ENCODE measurements at regions not wholly inside any gene's neighbourhood (a gene's known extent, or its start where the extent isn't known, plus 50 kb on each side); places are given as distances from the start of the nearest gene placed in this dataset.
A peak's percentile ranks its signal among the peaks of the same experiment; 100 is the strongest.
"Not testable (repeated sequence)": the region's sequence is repeated elsewhere in the genome, so short reads cannot be mapped to it uniquely, and the experiment has no call there.

DNA sequence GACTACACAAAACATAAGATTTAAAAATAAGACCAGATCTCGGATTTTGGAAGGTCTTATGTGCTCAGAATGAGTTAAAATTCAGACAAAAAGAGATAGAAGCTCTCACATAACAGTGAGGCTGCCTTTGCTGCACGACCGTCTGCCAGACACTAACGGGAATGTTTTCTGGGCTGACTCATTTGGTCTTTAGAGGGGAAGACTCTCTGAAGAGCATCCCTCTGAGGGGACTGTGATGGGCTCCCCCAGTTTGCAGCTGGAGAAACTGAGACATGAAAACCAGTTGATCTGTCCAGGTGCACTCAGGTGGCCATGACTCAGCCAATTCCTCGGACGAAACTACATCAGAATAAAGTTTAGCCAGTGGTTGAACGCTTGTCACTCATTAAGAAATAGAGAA, 153.9 kb downstream of the RNASET2 start:
- no peak for DNase-seq

DNA sequence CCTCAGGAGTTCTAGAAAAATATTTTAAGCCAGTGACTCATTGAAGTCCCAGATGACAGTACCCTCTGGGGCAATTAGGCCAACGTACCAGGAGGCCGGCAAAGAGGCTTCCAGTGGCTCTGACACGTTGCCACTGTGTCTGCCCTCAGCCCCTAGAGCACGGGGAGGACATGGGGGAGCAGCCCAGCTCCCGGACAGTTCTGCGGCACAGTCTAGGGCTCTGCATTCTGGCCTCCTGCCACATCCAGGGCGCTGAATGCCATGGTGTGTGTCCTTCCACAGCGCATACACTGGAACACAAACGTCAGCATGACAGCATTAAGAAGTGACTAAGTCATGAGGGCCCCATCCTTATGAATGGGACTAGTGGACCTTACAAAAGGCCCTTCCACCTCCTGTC, 156.2 kb downstream of the RNASET2 start:
- DNase-seq: no peak

DNA sequence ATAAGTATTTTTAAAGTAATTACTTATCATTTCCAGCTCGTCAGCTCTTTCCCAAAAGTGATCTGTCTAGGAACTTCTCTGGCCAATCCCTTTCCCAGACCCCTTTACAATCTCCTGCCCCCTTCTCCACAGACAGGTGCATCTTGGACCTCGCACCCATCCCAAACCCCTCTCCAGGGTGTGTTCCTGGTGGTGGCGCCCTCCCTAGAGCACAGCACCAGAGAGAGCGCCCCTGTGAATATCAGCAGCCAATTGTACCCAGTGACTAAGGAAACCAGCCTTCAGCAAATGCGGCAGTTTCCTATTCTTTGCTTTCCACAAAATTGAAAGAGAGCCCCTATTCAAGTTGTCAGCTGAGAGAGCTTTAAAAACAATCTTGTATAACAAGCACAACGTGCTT, 157.7 kb downstream of the RNASET2 start:
- DNase-seq: no peak

DNA sequence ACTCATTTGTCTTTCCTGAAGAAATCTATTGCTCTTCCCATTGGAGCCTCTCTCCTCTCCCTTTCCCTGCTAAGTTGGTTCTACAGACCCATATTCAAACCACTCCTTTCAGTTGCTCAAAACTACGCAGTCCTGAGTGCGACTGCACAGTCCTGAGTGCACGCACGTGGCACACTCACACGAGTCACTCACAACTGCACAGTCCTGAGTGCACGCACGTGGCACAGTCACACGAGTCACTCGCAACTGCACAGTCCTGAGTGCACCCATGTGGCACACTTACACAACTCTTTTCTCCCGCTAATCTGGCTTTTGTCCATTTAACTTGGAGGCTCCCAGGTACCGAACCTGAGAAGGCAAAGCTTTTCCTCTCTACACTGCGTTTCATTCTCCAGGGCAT, 159.7 kb downstream of the RNASET2 start:
- DNase-seq: no peak

DNA sequence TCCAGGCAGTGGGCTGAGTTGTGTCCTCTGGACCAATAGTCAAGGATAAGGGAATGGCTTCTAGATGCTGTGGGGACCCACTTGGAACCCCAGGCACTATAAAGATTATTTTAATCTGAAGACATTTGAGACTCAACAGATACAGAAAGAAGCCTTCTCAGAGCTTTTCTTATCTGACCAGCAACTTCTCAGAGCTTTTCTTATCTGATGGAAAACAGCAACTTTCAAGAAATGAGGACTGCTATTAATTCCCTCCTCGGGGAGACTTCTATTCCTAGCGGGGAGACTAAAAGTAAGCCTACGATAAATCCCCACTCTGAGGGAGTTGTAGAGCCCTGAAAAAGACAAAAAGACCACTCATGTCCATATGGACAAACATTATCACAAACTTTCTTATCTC, 160.5 kb downstream of the RNASET2 start:
- DNase-seq: no peak

DNA sequence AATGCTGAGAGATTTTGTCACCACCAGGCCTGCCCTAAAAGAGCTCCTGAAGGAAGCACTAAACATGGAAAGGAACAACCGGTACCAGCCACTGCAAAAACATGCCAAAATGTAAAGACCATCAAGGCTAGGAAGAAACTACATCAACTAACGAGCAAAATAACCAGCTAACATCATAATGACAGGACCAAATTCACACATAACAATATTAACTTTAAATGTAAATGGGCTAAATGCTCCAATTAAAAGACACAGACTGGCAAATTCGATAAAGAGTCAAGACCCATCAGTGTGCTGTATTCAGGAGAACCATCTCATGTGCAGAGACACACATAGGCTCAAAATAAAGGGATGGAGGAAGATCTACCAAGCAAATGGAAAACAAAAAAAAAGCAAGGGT, 163.8 kb upstream of the RPS6KA2 start:
- not testable (repeated sequence) for DNase-seq

DNA sequence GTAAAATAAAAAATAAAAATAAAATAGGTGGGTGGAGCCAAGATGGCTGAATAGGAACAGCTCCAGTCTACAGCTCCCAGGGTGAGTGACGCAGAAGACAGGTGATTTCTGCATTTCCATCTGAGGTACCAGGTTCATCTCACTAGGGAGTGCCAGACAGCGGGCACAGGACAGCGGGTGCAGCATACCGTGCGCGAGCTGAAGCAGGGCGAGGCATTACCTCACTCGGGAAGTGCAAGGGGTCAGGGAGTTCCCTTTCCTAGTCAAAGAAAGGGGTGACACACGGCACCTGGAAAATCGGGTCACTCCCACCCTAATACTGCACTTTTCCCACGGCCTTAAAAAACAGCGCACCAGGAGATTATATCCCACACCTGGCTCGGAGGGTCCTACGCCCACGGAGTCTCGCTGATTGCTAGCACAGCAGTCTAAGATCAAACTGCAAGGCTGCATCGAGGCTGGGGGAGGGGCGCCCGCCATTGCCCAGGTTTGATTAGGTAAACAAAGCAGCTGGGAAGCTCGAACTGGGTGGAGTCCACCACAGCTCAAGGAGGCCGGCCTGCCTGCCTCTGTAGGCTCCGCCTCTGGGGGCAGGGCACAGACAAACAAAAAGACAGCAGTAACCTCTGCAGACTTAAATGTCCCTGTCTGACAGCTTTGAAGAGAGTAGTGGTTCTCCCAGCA, 161.9 kb upstream of the RPS6KA2 start:
- DNase-seq: not testable (repeated sequence)

DNA sequence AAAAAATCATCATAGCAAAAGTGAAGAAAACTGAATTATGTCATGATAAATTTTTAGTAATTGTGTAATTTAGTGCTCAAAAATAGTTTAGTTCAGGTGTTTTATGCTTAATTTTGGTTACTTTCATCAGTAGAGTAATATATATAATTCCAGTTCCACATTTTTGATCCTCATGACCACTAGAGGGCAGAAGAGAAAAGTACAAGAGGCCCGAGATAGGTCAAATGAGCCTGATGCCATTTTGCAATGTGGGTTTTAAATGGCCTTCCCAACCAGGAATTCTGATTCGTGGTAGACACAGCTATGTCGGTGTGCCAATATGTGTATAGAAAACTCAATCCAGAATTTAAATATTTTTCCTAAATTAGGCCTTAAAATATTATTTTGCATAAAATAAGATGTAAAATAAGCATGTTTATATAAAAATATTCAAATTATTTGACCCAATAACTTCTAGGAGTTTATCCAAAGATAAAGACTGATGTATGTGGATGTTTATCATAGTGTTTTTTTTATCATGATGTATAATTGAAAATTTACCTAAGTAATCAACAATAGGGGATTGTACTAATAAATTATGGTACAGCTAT, 159.7 kb upstream of the RPS6KA2 start:
- DNase-seq: peak in 1 of 2 donors; percentile 42

DNA sequence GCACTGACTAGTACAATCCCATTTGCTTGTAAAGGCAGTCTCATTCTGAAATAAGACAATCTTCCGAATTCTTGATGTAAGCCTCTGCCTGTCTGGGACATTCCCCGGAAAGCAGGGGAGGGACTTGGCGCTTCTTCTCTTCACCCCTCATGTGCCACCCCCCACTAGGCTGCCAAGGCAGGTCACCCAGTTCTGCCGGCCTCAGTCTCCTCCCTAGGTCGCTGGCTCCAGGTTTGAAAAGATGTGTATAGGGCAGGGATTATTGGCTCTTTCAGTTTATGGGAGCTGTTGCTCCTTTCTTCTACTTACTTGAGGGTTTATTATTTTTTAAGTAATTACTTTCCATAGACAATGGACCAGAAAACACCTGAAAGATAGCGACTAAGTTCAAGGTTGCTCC, 158.1 kb upstream of the RPS6KA2 start:
- DNase-seq: no peak

DNA sequence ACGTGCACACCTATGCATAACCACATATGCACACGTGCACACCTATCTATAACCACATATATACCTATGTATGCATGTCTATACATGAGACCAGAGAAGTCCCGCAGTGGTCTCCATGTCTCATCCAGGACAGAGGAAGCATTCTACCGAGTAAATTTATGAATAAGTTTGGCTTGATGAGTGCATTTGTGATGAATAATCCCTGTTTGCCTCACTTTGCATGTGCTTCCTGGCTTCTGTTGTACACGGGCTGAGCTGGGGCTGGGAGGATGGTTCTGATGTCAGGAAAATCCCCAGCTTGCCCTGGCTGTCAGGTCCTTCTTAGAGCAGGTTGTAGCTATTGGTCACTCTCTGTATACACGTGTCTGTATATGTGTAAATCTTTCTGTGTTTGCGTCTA, 157.6 kb upstream of the RPS6KA2 start:
- no peak for DNase-seq

DNA sequence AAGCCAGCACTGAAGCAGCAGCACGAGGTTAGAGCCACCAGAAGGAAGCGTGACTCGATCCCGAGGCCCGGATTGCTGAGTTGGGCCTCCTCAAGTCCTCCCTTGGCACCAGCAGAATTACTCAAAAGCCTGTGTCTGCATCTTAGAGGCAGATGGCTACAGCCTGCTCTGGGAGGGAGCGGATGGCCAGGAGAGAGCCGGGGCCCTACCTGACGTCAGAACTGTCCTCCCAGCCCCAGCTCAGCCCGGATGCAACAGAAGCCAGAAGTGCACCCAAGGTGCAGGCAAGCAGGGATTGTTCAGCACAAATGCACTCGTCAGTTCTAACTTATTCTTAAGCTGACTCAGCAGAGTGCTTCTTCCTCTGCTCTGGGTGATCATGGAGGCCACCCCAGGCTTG, 155.5 kb upstream of the RPS6KA2 start:
- DNase-seq: no peak

DNA sequence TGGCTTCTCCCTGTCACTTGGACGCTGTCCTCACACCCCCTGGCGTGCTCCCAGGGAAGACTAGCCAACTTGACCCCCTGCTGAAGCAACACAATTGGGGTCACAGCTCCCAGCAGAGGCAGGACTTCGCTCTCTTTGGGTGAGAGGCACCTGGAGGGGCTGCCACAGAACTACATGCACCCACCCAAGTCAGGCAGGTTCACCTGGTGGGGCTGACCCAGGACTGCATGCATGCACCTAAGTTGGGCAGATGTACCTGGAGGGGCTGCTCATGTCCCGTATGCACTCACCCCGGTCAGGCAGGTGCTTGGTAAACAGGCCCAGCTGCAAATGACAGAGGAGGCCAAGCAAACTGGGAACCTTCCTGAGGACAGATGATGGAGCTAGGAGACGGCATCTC, 154.3 kb upstream of the RPS6KA2 start:
- no peak for DNase-seq

DNA sequence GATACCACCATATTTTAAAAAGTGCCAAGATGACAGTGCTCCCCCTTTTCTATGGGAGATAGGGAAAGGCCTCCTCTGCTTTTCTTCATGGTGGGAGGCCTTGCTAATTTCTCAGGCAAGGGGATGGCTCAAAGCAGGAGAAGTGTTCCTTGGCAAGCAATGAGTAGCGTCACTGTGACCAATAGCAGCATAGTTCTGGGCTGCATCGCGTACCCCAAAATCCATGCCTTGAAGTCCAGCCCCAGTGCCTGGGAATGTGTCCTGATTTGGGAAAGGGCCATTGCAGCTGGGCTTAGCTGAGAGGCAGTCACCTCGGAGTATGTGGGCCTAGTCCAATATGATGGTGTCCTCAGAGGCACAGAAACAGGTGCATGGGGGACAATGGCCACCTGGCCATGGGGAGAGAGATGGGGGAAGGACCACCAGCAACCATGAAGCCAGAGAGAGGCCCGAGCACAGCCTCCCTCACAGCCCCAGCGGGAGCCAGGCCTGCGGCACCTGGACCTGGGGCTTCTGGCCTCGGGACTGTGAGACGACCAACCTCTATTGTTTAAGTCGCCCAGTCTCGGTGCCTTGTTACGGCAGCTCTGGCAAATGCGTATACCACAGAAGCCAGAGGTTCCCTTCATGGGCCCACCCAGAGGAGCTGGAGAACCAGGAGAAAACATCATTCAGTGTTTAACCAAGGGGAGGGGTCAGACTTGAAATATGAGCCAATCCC, 153.1 kb upstream of the RPS6KA2 start:
- DNase-seq: no peak

DNA sequence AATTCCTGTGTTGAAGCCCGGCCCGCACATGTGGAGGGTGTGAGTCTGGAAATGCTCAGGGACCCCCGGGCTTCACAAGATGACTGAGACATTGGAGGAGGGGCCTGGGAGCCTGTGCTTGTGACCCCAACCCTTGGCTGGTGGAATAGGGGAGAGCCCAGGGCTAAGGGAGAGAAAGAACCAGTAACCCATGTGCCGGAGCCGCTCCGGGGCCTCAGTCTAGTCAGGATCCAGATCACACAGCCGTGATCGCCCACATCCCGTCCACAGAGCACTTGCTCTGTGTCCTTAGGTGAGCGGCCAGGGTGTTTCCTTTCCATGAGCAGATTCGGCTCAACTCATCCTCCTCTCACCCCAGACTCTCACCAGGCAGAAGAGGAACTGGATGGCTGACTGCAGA, 152.3 kb upstream of the RPS6KA2 start:
- no peak for DNase-seq

DNA sequence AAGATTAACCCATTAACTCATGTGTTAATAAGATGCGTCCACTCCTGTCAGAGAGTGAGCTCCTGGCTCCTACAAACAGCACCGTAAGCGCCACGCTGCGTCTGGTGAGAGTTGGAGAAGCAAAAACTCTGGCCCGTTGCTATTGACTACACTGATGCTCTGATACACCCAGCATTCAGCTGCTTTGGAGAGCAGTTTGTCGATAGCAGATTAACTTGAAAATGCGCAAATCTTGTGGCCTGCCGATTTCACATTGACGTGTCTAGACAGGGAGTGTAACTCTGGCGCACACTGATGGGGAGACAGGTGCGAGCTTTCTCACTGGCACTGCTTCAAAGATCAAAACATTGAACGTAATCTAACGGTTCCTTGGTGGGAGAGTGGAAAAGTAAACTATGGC, 151.7 kb upstream of the RPS6KA2 start:
- no peak for DNase-seq

DNA sequence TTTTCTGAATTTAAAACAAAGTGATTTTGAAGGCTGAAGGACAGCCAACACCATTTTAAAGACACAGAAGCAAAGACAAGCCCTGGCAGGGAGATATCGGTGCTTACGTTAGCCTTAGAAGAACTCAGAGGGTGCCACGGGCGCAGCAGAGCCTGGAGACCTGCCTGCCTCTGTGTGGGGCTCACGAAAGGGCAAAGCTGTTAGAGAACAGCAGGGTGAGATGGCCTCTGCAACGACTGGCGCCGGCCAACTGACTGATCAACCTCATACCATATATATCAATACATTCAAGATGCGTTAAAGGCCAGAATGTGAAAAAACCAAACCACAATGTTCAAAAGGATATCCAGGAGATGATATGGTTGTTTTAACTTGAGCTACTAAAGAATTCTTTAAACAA, 151.0 kb upstream of the RPS6KA2 start:
- DNase-seq: no peak

DNA sequence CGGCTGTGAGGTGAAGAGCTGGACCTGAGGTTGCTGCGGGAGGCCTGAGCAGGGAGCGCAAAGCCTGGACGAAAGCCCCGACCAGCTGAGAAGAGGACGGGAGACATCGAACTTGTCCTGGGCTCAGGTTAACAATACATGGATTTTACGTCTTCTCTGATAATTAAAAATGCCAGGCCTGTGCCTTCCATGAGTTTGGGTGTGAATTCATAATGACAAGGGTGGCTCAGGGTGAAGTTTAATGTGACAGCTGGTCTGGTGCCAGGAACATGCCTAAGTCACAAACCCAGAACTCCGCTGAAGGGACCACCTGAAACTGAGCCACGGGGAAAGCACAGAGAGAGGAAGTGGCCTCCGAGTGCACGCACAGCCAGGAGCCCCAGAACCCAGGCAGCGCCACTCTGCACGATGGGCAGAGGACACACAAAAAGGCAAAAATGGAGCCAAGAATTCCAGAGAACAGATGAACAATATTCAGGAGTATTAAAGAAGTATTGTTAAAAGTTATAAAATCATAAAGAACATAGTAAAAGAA, 150.1 kb upstream of the RPS6KA2 start:
- no peak for DNase-seq

DNA sequence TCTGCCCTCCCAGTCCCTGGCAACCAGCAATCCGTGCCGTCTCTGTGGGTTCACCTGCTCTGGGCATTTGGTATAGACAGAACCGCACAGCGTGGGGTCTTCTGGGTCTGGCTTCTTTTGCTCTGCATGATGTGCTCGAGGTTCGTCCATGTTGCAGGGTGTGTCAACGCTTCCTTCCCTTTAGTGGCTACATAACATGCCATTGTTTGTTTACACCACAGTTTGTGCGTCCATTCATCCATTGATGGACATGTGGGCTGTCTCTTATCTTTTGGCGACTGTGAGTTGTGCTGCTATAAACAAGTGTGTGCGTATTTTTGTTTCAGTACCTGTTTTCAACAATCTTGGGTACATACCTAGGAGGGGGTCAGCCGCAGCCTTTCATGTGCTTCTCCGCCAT, 149.5 kb upstream of the RPS6KA2 start:
- no peak for DNase-seq

DNA sequence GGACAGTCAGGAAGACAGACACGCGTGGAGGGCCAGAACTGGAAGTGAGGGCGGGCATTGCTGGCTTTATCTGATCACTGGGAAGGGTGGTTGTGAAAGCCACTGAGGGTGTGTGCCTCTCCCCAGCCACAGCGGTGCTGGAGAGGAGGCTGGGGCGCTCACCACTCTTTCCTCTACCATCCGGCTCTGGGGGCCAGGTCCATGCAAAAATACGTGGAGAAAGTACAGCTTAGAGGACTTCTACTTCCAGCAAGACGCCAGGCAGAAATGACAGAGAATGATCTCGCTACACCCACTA, 148.8 kb upstream of the RPS6KA2 start:
- DNase-seq: no peak

DNA sequence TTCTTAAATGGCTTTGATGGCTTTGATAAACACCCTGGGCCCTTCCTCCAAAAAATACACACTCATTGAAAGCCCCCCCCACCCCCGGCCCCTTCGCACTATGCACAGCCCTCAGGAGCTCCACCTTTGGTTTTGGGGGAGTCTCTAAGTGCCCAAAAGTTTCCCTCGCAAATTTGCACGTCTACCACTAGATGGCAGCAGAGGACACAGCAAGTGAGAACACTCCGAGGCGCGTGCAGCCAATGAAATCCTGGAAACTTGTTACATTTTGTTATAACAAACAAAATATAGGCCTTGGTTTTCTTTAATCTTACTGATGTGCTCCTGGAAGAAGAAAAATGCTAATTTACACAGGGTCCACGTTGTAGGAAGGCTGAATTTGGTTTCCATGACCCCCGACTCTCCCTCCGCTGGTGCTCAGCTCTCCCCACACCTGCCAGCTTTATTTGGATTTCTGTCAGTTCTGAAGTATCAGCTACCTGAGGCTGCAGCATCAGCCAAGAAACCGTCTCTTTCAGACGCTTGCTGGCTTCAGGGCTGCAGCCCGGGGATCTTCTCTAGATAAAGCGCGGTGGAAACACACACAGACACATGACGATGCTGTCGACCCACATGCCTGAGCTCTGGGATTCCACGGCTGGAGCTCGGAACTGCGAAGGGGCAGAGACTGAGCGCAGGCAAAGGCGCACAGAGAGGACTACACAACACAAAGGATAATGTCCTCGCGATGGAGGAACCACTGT, 148.3 kb upstream of the RPS6KA2 start:
- peak; percentile 61 to 66 for DNase-seq

DNA sequence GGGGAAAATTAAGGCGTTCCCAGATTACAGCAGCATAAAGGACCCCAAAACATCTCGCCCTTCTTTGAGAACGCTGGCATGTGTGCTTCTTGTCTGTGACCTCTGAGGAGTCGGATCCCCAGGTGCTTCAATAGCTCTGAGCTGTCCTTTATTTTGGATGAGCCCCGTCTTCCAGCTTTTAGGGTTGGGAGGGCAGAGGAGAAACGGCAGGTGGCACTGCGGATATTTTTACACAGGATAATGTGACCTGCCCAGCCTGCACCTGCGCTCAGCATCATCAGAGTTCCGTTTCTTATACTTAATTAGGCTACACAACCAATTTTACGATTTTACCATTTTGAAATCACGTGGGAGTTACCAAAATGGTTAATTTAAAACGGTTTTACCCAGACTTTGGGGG, 147.7 kb upstream of the RPS6KA2 start:
- DNase-seq: no peak

DNA sequence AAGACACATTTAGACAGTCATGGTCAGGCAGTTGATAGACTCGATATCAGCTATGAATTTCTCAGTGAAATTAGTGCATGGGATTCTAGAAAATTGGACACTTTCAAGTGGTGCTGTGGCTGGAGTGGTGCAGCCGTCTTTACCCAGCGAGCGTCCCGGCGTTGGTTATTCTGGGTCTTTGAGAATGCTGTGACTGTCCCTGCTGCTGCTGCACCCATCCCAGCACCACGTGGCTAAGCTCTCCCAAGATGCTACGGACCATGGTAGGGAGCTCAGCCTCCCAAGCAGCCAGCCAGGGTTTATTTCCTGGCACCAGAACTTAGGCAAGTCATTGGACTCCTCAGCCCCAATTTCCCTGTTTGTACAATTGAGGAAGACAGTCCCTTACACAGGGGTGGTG, 147.2 kb upstream of the RPS6KA2 start:
- DNase-seq: no peak

DNA sequence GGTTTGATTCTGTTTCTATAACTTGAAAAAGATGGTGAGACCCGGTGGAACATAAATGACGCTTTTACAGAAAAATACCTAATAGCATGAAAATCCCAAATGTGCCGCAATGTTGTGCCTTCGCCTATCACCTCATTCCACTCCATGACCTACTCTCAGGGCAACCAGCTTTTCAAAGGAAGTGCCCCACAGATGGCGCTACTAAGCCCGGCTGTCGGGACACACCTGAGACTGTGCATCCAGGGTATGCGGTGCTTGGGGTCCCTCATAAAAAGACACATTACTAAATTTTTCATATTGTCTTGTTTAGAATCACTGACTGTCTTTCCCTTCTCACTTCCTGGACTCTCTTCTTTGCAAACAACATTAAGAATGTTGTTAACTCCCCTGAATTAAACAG, 145.5 kb upstream of the RPS6KA2 start:
- no peak for DNase-seq

DNA sequence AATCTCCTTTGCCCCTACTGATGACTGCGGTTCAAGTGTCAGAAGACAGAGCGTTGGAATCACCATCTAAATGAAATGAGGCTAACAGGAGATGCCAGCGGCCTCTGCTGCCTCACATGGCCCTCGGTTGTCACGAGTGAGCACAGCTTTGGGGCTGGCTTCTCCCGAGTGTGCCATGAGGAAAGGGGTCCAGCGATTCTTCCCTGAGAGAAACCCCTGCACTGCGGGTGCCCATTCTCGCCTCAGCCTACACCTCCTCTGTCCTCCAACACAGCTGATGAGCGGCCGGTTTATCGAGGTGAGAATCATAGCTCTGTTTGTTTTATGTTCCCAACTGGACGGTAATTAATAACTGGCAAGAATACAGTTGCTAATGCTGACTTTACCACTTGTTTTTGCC, 144.7 kb upstream of the RPS6KA2 start:
- DNase-seq: no peak

Measured in activated CD4-positive, alpha-beta T cell treated with anti-CD3 and anti-CD28 coated beads for 4 hours (primary cell).